HFFc6 (cell line): ENCODE measurements at regions not wholly inside any gene's neighbourhood (a gene's known extent, or its start where the extent isn't known, plus 50 kb on each side); places are given as distances from the start of the nearest gene placed in this dataset.

Experiments used
- DNase-seq: peaks from one replicate; pipeline ENCODE4 v3.0.0-alpha.2; 2018
- H3K27ac Mint-ChIP-seq: 2 replicates; pipeline ENCODE4 v1.8.0; 2020; ENCODE audit warnings: mild to moderate bottlenecking, mixed read lengths
- H3K27me3 Mint-ChIP-seq: 2 replicates; pipeline ENCODE4 v1.8.0; 2021; ENCODE audit warnings: mild to moderate bottlenecking, moderate library complexity, mixed read lengths; ENCODE audit not compliant: insufficient read depth
- H3K36me3 Mint-ChIP-seq: 2 replicates; pipeline ENCODE4 v1.8.0; 2021; ENCODE audit warnings: low read depth, mixed read lengths
- H3K4me1 Mint-ChIP-seq: 2 replicates; pipeline ENCODE4 v1.8.0; 2020; ENCODE audit warnings: low read depth, mixed read lengths
- H3K4me3 Mint-ChIP-seq: 2 replicates; pipeline ENCODE4 v1.8.0; 2020; ENCODE audit warnings: mild to moderate bottlenecking, moderate library complexity, mixed read lengths
- H3K9me3 Mint-ChIP-seq: 2 replicates; pipeline ENCODE4 v1.8.0; 2020; ENCODE audit warnings: mild to moderate bottlenecking, mixed read lengths
- TF ChIP-seq, protein P1 (sequence below): fragments of 200-600 bp; sonication (generic); IDR thresholded peaks from 2 replicates; pipeline ENCODE4 v1.5.0; 2021; ENCODE audit warnings: antibody characterized with exemption, mild to moderate bottlenecking

- Mint-ChIP-seq H3K27me3 (no peaks in the 10 kb centered on the region), H3K9me3 (peaks cover 60% of the 10 kb centered on the region), H3K36me3 (no peaks in the 10 kb centered on the region), H3K4me1 (no peaks in the 10 kb centered on the region), H3K27ac (no peak overlapping the region), H3K4me3 (no peak overlapping the region)
- TF ChIP-seq, protein P1, sequence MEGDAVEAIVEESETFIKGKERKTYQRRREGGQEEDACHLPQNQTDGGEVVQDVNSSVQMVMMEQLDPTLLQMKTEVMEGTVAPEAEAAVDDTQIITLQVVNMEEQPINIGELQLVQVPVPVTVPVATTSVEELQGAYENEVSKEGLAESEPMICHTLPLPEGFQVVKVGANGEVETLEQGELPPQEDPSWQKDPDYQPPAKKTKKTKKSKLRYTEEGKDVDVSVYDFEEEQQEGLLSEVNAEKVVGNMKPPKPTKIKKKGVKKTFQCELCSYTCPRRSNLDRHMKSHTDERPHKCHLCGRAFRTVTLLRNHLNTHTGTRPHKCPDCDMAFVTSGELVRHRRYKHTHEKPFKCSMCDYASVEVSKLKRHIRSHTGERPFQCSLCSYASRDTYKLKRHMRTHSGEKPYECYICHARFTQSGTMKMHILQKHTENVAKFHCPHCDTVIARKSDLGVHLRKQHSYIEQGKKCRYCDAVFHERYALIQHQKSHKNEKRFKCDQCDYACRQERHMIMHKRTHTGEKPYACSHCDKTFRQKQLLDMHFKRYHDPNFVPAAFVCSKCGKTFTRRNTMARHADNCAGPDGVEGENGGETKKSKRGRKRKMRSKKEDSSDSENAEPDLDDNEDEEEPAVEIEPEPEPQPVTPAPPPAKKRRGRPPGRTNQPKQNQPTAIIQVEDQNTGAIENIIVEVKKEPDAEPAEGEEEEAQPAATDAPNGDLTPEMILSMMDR = no peak
- DNase-seq = no peak
Observed at GRCh38 chr7:68925241-68925640, 673.0 kb upstream of the AUTS2 start.

GRCh38 chr7:68929781-68930261 is 668.5 kb upstream of the AUTS2 start:
- Mint-ChIP-seq H3K4me3 (no peak overlapping the region), H3K36me3 (peaks cover 9% of the 10 kb centered on the region; the same call in 1 of the 2 replicates), H3K9me3 (peaks cover 48% of the 10 kb centered on the region), H3K4me1 (no peaks in the 10 kb centered on the region), H3K27ac (no peak overlapping the region), H3K27me3 (no peaks in the 10 kb centered on the region)
- TF ChIP-seq, protein P1 = no peak
- DNase-seq = no peak

DNA sequence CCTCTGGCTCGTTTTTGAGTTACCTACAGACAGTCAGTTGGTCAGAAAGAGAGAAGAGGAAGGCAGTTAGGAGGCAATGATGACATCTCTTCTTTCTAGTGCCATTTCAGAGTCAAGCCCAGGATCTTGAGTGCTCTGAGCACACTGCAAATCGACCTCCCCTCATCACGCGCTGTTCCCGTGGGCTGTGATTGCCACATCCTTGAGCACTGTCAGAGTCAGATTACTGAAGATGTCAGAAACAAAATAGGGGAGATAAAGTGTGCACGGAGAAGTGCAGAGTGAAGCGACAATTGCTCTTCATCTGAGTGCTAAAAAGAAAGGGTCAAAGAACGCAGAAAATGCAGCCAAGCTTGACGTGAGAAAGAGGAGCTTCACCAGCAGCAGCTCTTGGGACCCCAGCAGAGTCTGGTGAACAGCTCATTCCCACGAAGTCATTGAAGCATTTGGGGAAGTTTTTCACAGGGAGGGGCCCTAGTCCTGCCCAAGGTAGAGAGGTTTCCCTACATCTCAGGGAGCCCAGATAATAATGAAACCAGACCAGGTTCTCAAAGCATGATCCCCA is 661.7 kb upstream of the AUTS2 start:
- Mint-ChIP-seq H3K4me1 (no peaks in the 10 kb centered on the region), H3K27ac (no peak overlapping the region), H3K4me3 (no peak overlapping the region), H3K36me3 (peaks cover 16% of the 10 kb centered on the region), H3K9me3 (peaks cover 56% of the 10 kb centered on the region), H3K27me3 (peaks cover 2% of the 10 kb centered on the region)
- TF ChIP-seq, protein P1 = no peak
- DNase-seq = no peak

DNA sequence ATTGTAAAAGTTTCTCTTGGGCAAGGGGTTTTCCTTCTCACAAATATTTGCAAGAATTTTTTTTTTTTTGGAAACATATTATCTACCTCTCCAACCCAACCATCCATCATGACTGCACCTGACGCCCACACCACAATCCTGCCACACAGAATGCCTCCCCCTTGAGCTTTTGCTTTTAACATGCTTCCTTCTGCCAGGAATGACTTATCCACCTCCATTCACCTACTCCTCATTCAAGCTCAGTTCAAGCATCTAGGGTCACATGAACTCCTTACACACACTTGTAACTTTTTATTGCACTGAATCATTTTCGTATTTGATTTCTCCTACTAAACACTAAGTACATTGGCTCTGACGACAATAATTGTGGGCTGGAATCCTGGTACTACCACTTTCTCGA is 660.1 kb upstream of the AUTS2 start:
- H3K27ac Mint-ChIP-seq = no peak overlapping the region
- H3K4me1 Mint-ChIP-seq = no peaks in the 10 kb centered on the region

GRCh38 chr7:68943786-68944185 is 654.5 kb upstream of the AUTS2 start:
- Mint-ChIP-seq H3K9me3 (peaks cover 39% of the 10 kb centered on the region), H3K4me3 (no peak overlapping the region), H3K4me1 (no peaks in the 10 kb centered on the region), H3K27ac (no peak overlapping the region), H3K27me3 (peaks cover 5% of the 10 kb centered on the region; the same call in 1 of the 2 replicates), H3K36me3 (peaks cover 12% of the 10 kb centered on the region; the same call in 1 of the 2 replicates)
- TF ChIP-seq, protein P1 = no peak
- DNase-seq = no peak

More for the DNA sequence above, 660.1 kb upstream of the AUTS2 start:
- DNase-seq = no peak
- peaks cover 13% of the 10 kb centered on the region for H3K36me3 Mint-ChIP-seq
- H3K27me3 Mint-ChIP-seq = peaks cover 2% of the 10 kb centered on the region
- peaks cover 57% of the 10 kb centered on the region for H3K9me3 Mint-ChIP-seq
- H3K4me3 Mint-ChIP-seq = no peak overlapping the region
- TF ChIP-seq, protein P1 = no peak
